ENCODE measurements at regions not wholly inside any gene's neighbourhood (a gene's known extent, or its start where the extent isn't known, plus 50 kb on each side); places are given as distances from the start of the nearest gene placed in this dataset.
A peak's percentile ranks its signal among the peaks of the same experiment; 100 is the strongest.
"Not testable (repeated sequence)": the region's sequence is repeated elsewhere in the genome, so short reads cannot be mapped to it uniquely, and the experiment has no call there.

DNA sequence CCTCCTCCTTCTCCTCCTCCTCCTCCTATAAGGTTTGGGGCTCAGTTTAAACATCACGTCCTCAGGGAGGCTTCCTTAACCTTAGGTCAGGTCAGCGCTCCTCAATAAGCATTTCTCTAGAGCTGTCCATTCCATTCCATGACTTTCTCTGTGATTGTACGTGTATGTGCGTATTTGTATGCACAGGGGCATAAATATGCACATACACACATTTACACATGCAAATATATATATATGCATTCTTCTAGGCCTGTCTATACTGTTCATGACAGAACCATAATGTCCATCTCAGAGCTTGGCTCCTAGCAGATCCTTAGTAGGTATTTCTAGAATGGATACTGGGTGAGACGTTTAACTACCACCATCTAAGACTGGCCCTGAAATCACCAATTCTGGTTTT lies 258.6 kb downstream of the STIM2 start:
- DNase-seq (ENCODE audit: low read depth, low spot score): no peak

DNA sequence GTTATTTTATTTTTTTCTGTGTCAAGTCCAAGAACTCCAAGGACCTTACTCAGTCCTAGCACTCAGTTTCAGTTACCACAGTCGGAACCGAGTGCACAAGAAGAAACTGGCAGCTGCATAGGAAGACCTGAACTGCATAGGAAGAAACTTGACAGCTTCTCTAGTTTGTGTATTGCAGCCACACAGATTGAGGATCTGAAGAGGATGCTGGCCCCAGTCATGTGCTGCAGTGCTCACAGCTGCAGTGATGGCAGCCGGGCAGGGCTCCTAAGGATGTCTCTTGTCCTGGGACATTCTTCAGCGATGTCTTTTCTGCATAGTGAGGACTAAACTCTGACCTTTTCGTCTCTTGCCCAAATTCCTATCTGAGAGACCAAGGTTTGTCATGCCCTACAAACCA lies 261.2 kb downstream of the STIM2 start:
- DNase-seq (ENCODE audit: low read depth, low spot score): no peak

DNA sequence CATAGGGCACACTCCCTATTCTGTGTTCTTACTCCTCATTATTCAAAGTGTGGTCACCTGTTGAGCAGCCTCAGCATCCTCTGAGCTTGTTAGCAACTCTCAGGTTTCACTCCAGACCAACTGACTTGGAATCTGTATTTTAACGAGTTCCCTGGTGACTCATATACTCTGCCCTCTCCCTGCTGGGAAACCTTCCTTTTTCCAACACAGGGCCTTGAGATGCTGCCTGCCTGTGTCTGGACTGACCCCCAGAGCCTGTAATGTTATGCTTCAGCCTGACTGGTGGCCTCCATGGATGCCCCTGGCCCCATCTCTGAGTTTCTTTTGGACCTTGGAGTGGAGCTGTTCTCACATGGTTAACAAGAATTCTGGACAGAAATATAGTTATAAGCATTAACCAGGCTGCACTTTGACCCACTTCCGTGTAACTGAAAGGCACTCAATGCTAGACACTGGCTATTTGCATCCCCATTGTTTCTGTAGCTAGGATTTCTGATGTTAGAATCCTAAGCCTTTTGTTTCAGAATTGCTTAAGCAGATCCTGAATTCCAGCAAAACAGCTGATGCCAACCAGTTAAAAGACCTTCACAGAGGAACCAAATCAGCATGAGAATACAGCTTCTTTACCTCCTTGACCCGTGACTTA lies 262.6 kb downstream of the STIM2 start:
- peak; percentile 7 for DNase-seq (ENCODE audit: low read depth, low spot score)

DNA sequence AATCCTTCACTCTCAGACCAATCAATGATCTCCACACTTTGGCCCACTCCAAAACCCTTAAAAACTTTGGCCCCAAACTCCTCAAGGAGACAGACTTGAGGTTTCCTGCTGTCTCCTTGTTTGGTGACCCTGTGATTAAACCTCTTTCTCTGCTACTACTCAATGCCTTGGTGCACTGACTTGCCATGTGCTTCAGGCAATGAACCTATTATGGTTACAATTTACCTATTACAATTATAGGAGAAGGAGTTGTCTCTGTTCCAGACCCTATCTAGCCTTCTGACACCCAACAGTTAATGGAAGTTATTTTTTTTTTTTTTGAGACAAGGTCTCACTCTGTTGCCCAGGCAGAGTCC lies 263.1 kb downstream of the STIM2 start:
- no peak for DNase-seq (ENCODE audit: low read depth, low spot score)

DNA sequence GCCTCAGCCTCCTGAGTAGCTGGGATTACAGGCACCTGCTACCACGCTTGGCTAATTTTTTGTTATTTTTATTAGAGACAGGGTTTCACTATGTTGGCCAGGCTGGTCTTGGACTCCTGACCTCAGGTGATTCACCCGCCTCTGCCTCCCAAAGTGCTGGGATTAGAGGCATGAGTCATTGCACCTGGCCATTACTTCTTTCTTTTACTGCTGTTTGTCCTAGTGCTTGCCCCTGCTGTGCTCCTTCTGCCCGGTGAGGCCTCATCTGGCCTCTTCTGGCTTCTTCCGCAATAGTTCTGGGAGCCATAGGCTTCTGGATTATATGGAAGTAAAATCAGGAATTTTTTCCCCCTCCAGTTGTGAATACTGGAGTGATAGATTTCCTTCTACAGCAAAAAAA lies 266.3 kb downstream of the STIM2 start:
- DNase-seq (ENCODE audit: low read depth, low spot score): not testable (repeated sequence)

DNA sequence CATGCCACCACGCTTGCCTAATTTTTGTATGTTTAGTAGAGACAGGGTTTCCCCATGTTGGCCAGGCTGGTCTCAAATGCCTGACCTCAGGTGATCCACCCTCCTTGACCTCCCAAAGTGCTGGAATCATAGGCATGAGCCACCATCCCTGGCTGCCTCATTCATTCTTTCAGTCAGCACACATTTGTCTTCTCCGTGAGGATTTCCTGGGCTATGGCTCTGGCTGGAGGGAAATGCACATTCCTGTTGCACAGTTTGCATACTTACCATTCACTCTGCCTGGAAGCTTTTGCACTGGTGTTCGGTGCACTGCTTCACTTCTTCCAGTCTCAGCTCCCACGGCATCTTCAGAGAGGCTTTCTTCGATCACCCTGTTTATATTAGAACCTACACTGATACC lies 267.8 kb downstream of the STIM2 start:
- DNase-seq (ENCODE audit: low read depth, low spot score): no peak

DNA sequence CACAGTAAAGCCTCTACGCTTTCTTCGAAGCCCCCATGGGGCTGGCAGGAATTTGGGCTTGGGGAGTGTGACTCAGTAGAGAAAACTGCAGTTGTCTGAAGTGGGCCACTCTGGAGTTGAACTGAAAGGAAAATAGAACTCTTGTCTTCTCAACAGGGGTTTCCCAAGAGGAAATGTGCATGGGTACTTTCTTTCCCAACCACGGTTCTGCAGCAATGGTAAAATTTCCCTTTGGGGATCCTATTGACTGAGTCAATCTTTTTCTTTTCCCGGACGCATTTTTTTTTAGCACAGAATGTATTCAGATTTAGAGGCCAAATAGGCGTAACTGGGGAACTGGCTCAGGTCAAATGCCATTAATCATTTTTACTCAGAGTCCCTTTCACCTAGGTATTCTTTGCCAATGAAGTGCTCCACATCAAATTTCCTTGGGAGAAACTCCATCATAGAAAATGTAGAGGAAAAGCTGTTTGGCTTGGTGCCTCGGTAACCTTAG lies 269.3 kb downstream of the STIM2 start:
- no peak for DNase-seq (ENCODE audit: low read depth, low spot score)

DNA sequence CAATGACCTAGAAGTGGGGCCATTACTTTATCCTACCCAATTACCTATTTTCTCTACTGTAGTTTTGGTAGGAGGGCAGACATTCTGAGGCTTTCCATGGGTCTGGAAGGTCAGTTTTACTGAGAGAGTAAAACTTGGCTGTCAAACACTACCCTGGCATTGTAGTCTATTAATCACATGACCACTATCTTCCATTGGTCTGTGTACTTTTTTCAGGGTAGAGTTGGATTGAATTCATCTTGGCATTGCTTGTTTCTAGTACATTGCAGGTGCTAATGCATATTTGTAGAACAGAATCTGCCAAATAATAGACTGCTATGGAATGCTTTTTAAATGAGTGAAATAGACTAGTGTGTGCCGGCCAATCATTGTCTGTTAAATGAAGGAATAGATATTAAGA lies 271.9 kb downstream of the STIM2 start:
- no peak for DNase-seq (ENCODE audit: low read depth, low spot score)

DNA sequence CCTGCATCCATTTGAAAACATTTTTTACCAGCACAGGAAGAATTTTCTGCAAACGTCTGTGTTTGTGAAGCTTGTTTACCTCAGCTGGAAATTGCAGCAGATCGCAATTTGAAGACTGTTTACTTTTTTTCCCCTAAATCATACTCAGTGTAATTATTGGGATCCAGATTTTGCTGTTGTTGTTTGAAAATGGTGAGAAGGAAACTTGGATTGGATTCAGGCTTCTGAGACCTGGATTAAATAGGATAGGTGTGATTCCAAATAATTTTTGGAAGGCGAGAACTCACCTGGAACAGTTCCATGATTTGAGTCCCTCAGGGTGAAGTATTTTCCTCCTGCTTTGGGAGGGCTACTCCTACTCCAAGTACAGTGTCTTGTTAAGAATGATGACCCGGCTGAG lies 279.8 kb downstream of the STIM2 start:
- no peak for DNase-seq (ENCODE audit: low read depth, low spot score)

DNA sequence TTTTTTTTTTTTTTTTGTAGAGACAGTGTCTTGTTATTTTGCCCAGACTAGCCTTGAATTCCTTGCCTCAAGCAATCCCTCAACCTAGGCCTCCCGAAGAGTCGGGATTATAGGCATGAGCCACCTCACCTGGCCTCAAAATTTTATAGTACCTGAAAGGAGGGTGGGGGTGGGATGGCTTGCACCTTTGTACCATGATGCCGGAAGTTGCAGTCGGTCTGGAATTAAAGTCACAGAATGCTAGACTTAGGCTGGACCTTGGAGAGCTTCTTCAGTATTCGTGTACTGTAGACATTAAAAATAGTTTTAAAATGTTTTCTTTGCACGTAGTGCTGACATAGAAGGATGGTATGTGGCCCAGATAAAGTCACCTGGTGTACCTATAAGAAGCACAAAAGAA lies 280.9 kb downstream of the STIM2 start:
- no peak for DNase-seq (ENCODE audit: low read depth, low spot score)

DNA sequence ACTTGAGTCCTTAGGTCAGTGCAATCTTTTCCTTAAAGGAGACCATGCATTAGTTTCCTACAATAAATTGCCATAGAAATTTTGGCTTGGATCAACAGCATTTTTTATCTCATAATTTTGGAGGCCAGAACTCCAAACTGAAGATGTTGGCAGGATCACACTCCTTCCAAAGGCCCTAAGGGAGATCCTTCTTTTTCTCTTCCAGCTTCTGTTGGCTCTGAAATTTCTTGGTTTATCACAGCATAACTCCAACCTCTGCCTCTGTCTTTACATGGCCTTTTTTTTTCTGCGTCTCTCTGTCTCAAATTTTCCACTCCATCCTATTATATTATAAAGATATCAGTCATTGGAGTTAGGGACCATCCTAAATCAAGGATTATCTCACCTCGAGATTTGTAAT lies 282.2 kb downstream of the STIM2 start:
- DNase-seq (ENCODE audit: low read depth, low spot score): no peak

DNA sequence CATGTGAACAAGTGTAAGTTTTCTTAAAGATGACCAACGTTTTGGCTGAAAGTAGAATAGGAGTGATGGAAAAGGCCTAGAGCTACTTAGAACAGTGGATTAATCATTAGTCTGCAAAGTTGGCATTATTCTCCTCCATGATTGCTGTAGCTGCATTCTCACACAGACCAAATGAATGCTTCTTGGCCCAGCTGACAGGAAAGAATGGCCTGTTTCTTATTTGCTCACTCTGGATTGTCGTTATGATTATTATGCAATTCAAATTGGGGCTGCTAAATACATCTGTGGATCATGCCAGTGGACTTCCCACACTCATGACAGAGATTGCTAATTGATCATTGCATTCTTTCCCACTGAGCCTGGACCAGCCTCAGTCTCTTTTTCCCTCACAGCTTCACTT lies 285.0 kb downstream of the STIM2 start:
- no peak for DNase-seq (ENCODE audit: low read depth, low spot score)

DNA sequence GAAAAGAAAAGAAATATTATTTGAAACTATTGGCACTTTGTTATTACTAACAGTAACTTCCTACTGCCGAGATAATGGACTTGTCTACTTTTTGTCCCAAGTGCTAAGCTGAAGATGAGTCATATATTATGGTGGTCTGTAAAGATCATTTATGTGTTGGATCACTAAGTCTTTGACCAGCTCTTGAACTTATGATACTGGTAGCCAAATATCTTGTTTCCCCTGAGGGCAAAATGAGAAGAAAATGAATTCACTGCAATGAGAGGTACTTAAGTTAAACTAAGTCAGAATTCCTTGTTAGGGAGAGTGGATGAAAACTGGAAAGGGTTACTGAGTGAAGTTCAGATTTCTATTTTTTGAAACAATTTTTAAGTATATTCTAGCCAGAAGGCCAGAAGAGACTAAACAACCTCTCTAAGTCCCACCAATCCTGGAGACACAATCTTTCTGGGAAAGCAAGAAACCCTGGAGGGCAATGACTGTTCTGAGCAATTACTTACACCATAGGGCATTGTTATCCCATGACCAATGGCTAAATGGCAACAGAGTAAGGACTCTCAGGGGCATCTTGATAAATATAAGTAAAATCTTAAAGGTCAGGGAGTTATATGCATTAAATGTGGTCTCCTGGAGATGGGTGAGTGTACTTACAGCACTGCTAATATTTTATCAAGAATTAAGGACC lies 287.7 kb downstream of the STIM2 start:
- no peak for DNase-seq (ENCODE audit: low read depth, low spot score)

DNA sequence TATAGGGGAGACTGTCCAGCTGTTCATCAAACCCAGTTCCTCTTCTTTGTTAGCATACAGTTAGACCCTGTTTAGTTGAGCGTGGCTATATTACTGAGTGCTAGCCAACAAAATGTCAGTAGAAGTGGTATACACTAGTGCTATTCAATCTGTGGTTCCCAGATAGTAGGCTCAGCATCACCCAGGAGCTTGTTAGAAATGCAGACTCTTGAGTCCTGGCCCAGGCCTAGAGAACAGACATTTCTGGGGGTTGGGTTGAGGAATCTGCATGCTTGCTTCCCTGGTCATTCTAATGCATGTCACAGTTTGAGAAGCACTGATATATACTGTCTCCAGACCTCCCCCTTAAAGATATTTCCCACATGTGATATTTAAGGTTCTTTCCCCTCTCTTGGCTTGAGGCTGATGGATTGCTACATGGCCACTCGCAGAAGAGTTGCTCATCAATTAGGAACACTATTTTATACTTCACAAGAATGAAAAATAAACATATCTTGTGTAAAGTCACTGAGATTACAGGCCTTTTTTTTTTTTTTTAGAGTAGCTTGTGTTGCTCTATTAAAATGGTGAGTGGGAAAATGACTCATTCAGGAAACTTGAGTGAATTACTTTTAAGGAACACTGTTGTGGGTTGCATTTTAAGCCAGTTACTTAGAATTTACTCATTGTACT lies 289.0 kb downstream of the STIM2 start:
- DNase-seq (ENCODE audit: low read depth, low spot score): no peak

DNA sequence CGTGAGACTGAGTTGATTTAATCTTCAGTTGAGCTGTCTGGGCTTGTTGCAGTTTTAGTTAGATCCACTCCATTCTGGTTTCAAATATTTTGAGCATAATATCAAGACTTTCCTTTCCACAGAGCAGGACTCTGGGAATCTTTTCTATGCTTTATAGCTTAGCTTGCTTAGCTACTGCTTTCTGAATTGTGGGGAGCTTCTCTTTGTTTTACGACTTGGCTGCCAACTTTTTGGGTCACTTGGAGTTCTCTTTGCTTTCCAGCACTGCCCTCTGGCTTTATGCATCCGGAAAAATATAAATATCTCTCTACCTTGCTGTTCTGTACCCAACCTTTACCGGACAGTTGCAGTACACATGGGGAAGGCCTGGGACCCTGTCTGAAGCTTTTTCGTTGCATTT lies 292.1 kb downstream of the STIM2 start:
- DNase-seq (ENCODE audit: low read depth, low spot score): no peak

DNA sequence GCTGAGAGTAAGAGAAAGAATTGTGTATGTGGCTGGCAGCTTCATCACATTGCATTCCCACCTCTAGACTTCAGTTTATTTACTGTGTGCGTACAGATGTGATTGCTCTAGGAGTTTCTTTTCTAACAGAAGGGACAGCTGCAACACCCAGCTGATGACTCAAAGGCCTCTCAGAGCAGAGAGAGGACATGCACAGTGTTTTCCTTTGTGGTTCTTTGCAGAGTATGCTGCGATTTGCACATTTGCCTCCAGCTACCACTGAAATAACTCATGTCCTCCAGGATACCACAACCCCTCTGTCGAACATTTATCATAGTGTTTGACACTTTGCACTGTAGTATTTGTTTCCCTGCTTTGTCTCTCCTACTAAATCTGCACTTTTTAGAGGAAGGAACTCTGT lies 294.1 kb downstream of the STIM2 start:
- DNase-seq (ENCODE audit: low read depth, low spot score): peak; percentile 4

DNA sequence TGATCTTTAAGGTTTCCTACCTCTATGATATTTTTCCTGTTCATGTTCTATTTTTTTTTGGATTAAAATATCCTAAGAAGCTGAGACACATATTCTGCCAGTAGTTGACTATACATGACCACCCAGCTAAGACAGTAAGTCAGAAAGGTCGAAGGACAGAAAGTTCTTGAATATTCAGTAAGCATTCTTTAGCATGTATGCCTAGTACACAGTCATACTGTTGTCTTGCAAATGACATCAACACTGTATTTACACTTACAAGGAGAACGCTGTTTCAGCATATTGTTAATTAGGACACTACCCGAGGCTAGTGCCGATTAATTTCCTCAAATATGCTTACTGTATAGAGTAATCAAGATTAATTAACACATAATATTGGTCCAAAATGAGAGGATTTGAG lies 300.6 kb downstream of the STIM2 start:
- no peak for DNase-seq (ENCODE audit: low read depth, low spot score)

DNA sequence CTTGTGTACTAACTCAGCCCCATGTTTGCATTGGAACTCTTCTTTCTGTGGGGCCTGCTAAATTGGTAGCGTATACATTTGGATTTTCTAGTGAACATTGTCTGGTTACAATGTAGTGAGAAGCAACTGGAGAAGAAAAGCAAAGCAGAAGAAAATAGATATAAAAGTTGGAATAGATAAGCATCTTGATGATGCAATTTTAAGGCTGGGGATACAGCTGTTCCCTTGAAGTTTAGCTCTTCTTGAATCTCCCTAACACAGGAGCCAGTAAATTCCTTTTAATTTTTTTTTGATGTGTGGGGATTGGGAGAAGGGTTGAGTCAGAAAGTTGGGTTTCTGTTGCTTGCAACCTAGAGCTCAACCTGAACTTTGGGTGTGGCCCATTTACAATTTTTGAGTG lies 308.1 kb downstream of the STIM2 start:
- no peak for DNase-seq (ENCODE audit: low read depth, low spot score)

DNA sequence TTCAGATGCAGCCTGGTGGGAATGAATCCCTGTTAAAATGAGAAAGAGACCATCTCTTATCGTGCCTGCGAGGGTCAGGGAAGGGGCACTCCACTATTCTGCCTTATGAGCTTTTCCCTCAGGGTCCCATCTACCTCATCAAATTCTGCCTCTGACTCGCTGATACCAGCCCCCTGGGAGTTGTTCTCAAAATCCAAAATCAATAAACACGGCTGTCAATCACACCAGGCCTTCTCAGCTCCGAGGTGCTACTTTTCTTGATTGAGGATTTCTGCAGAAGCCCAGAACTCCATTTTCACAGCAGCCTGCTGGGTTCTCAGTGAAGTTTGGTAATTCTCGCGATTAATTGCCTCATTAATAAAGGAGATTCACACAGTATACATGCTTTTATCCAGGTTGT lies 312.6 kb downstream of the STIM2 start:
- DNase-seq (ENCODE audit: low read depth, low spot score): no peak

DNA sequence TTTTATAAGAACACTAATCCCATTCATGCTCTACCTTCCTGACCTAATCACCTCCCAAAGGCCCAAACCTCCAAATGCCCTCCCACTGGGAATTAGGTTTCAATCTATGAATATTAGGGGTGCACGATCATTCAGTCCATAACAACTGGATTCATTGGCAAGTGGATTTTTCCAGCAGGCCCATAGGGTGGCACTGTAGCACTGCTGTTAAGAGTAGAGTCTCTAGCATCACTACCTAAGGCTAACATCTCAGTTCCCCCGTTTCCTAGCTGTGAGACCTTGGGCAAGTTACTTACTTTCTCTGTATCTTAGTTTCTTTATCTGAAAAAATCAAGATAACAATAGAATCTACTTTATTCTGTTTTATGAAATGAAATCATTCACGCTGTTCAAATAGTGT lies 315.8 kb downstream of the STIM2 start:
- no peak for DNase-seq (ENCODE audit: low read depth, low spot score)

DNA sequence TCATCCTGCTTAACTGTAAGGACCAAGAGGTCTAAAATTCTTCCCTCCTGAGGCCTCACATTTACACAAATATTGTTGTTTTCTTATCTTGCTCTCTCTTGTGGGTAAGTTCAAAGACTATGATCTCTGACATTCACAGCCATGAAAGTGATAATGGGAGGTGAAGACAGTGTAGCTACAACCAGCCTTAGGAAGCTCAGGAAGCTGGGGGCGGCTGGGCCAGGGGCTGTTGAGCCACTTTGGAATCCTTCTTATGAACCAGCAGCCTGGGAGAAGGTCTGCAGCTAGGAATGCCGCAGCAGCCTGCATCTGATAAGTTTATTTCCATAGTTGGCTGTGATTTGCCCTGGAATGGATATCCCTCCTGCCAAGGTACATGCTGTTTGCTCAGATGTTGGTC lies 316.2 kb downstream of the STIM2 start:
- no peak for DNase-seq (ENCODE audit: low read depth, low spot score)

DNA sequence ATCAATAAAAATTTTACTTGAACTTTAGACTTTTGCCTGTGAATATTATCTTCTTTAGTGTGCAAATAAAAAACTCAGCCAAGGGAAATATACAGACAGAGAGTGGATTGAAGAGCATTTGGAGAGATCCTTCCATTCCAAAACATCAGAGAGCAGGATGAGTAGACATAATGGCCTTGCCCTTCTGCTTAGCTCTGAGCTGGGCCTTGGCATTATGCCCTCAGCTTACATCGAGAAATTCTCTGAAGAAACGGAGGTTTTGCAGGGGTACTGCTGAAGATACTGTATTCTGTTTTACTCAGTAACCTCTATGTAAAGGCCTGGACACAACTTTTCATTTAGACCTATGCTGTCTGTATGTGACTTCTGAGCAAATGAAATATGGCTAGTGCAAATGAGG lies 317.4 kb downstream of the STIM2 start:
- DNase-seq (ENCODE audit: low read depth, low spot score): no peak

DNA sequence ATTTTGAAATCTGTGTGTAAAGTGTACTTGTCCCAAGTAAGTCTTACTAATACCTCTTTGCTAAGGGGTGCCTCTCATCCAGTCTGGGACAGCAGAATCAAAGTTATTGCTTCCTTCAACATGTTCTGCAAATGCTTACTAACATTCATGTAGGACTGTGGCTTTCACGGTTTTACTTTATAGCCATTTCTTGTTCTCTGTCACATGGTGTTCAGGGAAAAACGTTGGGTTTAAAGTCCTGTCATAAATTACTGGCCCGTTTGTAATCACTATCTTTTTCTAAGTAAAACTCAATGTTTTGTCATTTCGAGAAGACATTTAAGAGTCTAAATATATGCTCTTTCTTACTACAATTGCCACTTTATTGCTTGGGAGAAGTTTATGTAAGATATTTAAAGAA lies 321.1 kb downstream of the STIM2 start:
- DNase-seq (ENCODE audit: low read depth, low spot score): no peak

Measured in smooth muscle cell of the brain vasculature (primary cell).